Neural progenitor cell (in vitro differentiated cells): ENCODE measurements at regions not wholly inside any gene's neighbourhood (a gene's known extent, or its start where the extent isn't known, plus 50 kb on each side); places are given as distances from the start of the nearest gene placed in this dataset.

Experiments used
- DNase-seq: peaks from one replicate; pipeline ENCODE4 v3.0.0-alpha.2; 2016; ENCODE audit warnings: low spot score
- H2AFZ ChIP-seq: fragments of 200-600 bp; sonication (generic); replicated peaks from 2 replicates; pipeline ENCODE4 v1.6.1; 2016; ENCODE audit warnings: antibody characterized with exemption
- H3F3A ChIP-seq: fragments of 200-600 bp; sonication (generic); 2 replicates; pipeline ENCODE4 v1.6.1; 2016; ENCODE audit warnings: antibody characterized with exemption, low read depth
- H3K27ac ChIP-seq: fragments of 200-600 bp; sonication (generic); 2 replicates; pipeline ENCODE4 v1.5.1; 2016; ENCODE audit warnings: mild to moderate bottlenecking
- H3K27me3 ChIP-seq: fragments of 200-600 bp; sonication (generic); 2 replicates; pipeline ENCODE4 v1.6.1; 2016; ENCODE audit warnings: mild to moderate bottlenecking, moderate library complexity
- H3K36me3 ChIP-seq: fragments of 200-600 bp; sonication (generic); 2 replicates; pipeline ENCODE4 v1.5.1; 2016
- H3K4me1 ChIP-seq: fragments of 200-600 bp; sonication (generic); 2 replicates; pipeline ENCODE4 v1.6.1; 2016; ENCODE audit warnings: mixed run types
- H3K4me2 ChIP-seq: fragments of 200-600 bp; sonication (generic); 2 replicates; pipeline ENCODE4 v1.6.1; 2016
- H3K4me3 ChIP-seq: fragments of 200-600 bp; sonication (generic); 2 replicates; pipeline ENCODE4 v1.5.1; 2016
- H3K79me2 ChIP-seq: fragments of 200-600 bp; sonication (generic); 2 replicates; pipeline ENCODE4 v1.6.1; 2016; ENCODE audit warnings: low read depth
- H3K9ac ChIP-seq: fragments of 200-600 bp; sonication (generic); 2 replicates; pipeline ENCODE4 v1.6.1; 2016
- H3K9me3 ChIP-seq: fragments of 200-600 bp; sonication (generic); 2 replicates; pipeline ENCODE4 v1.5.1; 2016; ENCODE audit warnings: low read depth
- H4K20me1 ChIP-seq: fragments of 200-600 bp; sonication (generic); 2 replicates; pipeline ENCODE4 v1.6.1; 2016; ENCODE audit warnings: low read depth
- H3K27ac Mint-ChIP-seq: 3 replicates; pipeline ENCODE4 v1.8.0; 2021; ENCODE audit warnings: mixed read lengths
- H3K27me3 Mint-ChIP-seq: 2 replicates; pipeline ENCODE4 v1.8.0; 2022; ENCODE audit warnings: low read depth, mild to moderate bottlenecking, inconsistent platforms, moderate library complexity, mixed read lengths; ENCODE audit not compliant: insufficient read depth
- H3K36me3 Mint-ChIP-seq: 3 replicates; pipeline ENCODE4 v1.8.0; 2021; ENCODE audit warnings: mixed read lengths
- H3K4me1 Mint-ChIP-seq: 3 replicates; pipeline ENCODE4 v1.8.0; 2021; ENCODE audit warnings: mixed read lengths
- H3K4me3 Mint-ChIP-seq: 3 replicates; pipeline ENCODE4 v1.8.0; 2021; ENCODE audit warnings: mild to moderate bottlenecking, moderate library complexity, mixed read lengths
- H3K9me3 Mint-ChIP-seq: 3 replicates; pipeline ENCODE4 v1.8.0; 2020; ENCODE audit warnings: mixed read lengths
- CTCF ChIP-seq: fragments of 200-600 bp; sonication (generic); IDR thresholded peaks from 2 replicates; pipeline ENCODE4 v1.5.1; 2017; ENCODE audit warnings: antibody characterized with exemption, mild to moderate bottlenecking
- EZH2 ChIP-seq: fragments of 200-600 bp; sonication (generic); IDR thresholded peaks from 2 replicates; pipeline ENCODE4 v1.6.1; 2017; ENCODE audit warnings: antibody characterized with exemption, mild to moderate bottlenecking, moderate library complexity
- EZH2phosphoT487 ChIP-seq: fragments of 200-600 bp; sonication (generic); IDR thresholded peaks from 2 replicates; pipeline ENCODE4 v1.6.1; 2017; ENCODE audit warnings: antibody characterized with exemption

GRCh38 chr3:34361921-34362320 is 563.5 kb downstream of the PDCD6IP start:
- no peak overlapping the region for H3K4me3 ChIP-seq
- no peaks in the 10 kb centered on the region for H3K36me3 ChIP-seq
- Mint-ChIP-seq H3K27me3 (peaks cover 6% of the 10 kb centered on the region), H3K9me3 (peaks cover 18% of the 10 kb centered on the region), H3K27ac (no peak overlapping the region), H3K36me3 (peaks cover 5% of the 10 kb centered on the region), H3K4me3 (no peak overlapping the region), H3K4me1 (peaks cover 22% of the 10 kb centered on the region)
- H3F3A ChIP-seq = peaks cover 7% of the 10 kb centered on the region
- H3K4me1 ChIP-seq = peaks cover 7% of the 10 kb centered on the region
- H4K20me1 ChIP-seq = no peaks in the 10 kb centered on the region
- no peak overlapping the region for H3K27ac ChIP-seq
- H3K4me2 ChIP-seq = no peak overlapping the region
- H3K9ac ChIP-seq = no peak overlapping the region
- H3K79me2 ChIP-seq = no peaks in the 10 kb centered on the region
- no peaks in the 10 kb centered on the region for H3K9me3 ChIP-seq
- H2AFZ ChIP-seq = no peak overlapping the region
- no peak for DNase-seq
- no peak for TF ChIP-seq EZH2
- TF ChIP-seq EZH2phosphoT487 = no peak
- no peak for TF ChIP-seq CTCF
- H3K27me3 ChIP-seq = peaks cover 12% of the 10 kb centered on the region

- H3K9ac ChIP-seq = no peak overlapping the region
- H2AFZ ChIP-seq = no peak overlapping the region
- Mint-ChIP-seq H3K9me3 (peaks cover 21% of the 10 kb centered on the region), H3K4me3 (no peak overlapping the region), H3K36me3 (peaks cover 5% of the 10 kb centered on the region), H3K4me1 (peaks cover 19% of the 10 kb centered on the region), H3K27me3 (peaks cover 6% of the 10 kb centered on the region), H3K27ac (no peak overlapping the region)
- H4K20me1 ChIP-seq = no peaks in the 10 kb centered on the region
- H3K4me1 ChIP-seq = peaks cover 7% of the 10 kb centered on the region
- no peaks in the 10 kb centered on the region for H3K9me3 ChIP-seq
- TF ChIP-seq CTCF (no peak), EZH2 (no peak), EZH2phosphoT487 (no peak)
- no peaks in the 10 kb centered on the region for H3K36me3 ChIP-seq
- peaks cover 7% of the 10 kb centered on the region for H3F3A ChIP-seq
- no peaks in the 10 kb centered on the region for H3K79me2 ChIP-seq
- H3K27ac ChIP-seq = no peak overlapping the region
- no peak overlapping the region for H3K4me3 ChIP-seq
- H3K4me2 ChIP-seq = no peak overlapping the region
- peaks cover 12% of the 10 kb centered on the region for H3K27me3 ChIP-seq
- DNase-seq = no peak
Measured at GRCh38 chr3:34362910-34363309, 564.5 kb downstream of the PDCD6IP start.

- no peak overlapping the region for H3K27ac ChIP-seq
- TF ChIP-seq EZH2phosphoT487 = no peak
- TF ChIP-seq EZH2 = no peak
- TF ChIP-seq CTCF = no peak
- H3K27me3 ChIP-seq = peaks cover 12% of the 10 kb centered on the region
- no peak overlapping the region for H3K4me2 ChIP-seq
- Mint-ChIP-seq H3K27me3 (peaks cover 6% of the 10 kb centered on the region), H3K36me3 (peaks cover 5% of the 10 kb centered on the region), H3K4me3 (peak overlapping the region; percentile 43), H3K9me3 (peaks cover 21% of the 10 kb centered on the region), H3K4me1 (peaks cover 19% of the 10 kb centered on the region), H3K27ac (no peak overlapping the region)
- H3K36me3 ChIP-seq = no peaks in the 10 kb centered on the region
- H3F3A ChIP-seq = peaks cover 7% of the 10 kb centered on the region
- no peak overlapping the region for H2AFZ ChIP-seq
- no peaks in the 10 kb centered on the region for H3K79me2 ChIP-seq
- H3K9ac ChIP-seq = no peak overlapping the region
- H3K9me3 ChIP-seq = no peaks in the 10 kb centered on the region
- DNase-seq = no peak
- H4K20me1 ChIP-seq = no peaks in the 10 kb centered on the region
- H3K4me1 ChIP-seq = peaks cover 7% of the 10 kb centered on the region
- H3K4me3 ChIP-seq = no peak overlapping the region
Measured at GRCh38 chr3:34363881-34364280, 565.5 kb downstream of the PDCD6IP start.
